HG02938 (cell line): ENCODE measurements at regions not wholly inside any gene's neighbourhood (a gene's known extent, or its start where the extent isn't known, plus 50 kb on each side); places are given as distances from the start of the nearest gene placed in this dataset.

Experiments used
- ATAC-seq: cut with Tn5 transposase; IDR thresholded peaks from one replicate; pipeline ENCODE4 v1.9.1; 2021; ENCODE audit warnings: mild to moderate bottlenecking, moderate library complexity; ENCODE audit not compliant: unreplicated experiment

GRCh38 chr2:236688563-236689392, 119.2 kb downstream of the ACKR3 start:
- ATAC-seq: no peak

- ATAC-seq: no peak
These were observed 119.7 kb downstream of the ACKR3 start for GRCh38 chr2:236689393-236689700.

- ATAC-seq: no peak
These were observed 120.4 kb downstream of the ACKR3 start for GRCh38 chr2:236689981-236690380.

GRCh38 chr2:236690726-236691125, 121.1 kb downstream of the ACKR3 start:
- ATAC-seq: no peak

GRCh38 chr2:236691799-236692167, 122.2 kb downstream of the ACKR3 start:
- ATAC-seq: no peak

GRCh38 chr2:236692937-236693336, 123.3 kb downstream of the ACKR3 start:
- ATAC-seq: no peak

- no peak for ATAC-seq
These were observed 123.9 kb downstream of the ACKR3 start for GRCh38 chr2:236693531-236693930.

- no peak for ATAC-seq
These were observed 124.7 kb downstream of the ACKR3 start for GRCh38 chr2:236694146-236694888.

GRCh38 chr2:236696834-236697233, 127.2 kb downstream of the ACKR3 start:
- ATAC-seq: no peak

- no peak for ATAC-seq
These were observed 128.5 kb downstream of the ACKR3 start for GRCh38 chr2:236698016-236698627.

- ATAC-seq: no peak
These were observed 131.1 kb downstream of the ACKR3 start for GRCh38 chr2:236700703-236701102.

- no peak for ATAC-seq
These were observed 133.2 kb downstream of the ACKR3 start for GRCh38 chr2:236702657-236703372.

GRCh38 chr2:236703373-236703709, 133.7 kb downstream of the ACKR3 start:
- ATAC-seq: no peak

GRCh38 chr2:236703906-236704305, 134.3 kb downstream of the ACKR3 start:
- no peak for ATAC-seq

- ATAC-seq: no peak
These were observed 135.3 kb downstream of the ACKR3 start for GRCh38 chr2:236704887-236705286.

GRCh38 chr2:236705295-236706105, 135.9 kb downstream of the ACKR3 start:
- ATAC-seq: no peak

GRCh38 chr2:236706288-236706687, 136.7 kb downstream of the ACKR3 start:
- no peak for ATAC-seq

GRCh38 chr2:236706803-236707202, 137.2 kb downstream of the ACKR3 start:
- ATAC-seq: no peak

GRCh38 chr2:236711440-236711839, 141.8 kb downstream of the ACKR3 start:
- no peak for ATAC-seq

- no peak for ATAC-seq
These were observed 142.7 kb downstream of the ACKR3 start for GRCh38 chr2:236712304-236712703.
